ENCODE measurements at regions not wholly inside any gene's neighbourhood (a gene's known extent, or its start where the extent isn't known, plus 50 kb on each side); places are given as distances from the start of the nearest gene placed in this dataset.

- DNase-seq (ENCODE audit: low read depth in 1 of 2, low spot score in 1 of 2) (no peak), ATAC-seq (no peak), FAIRE-seq (no peak)
- no peaks in the 10 kb centered on the region for H3K4me1 ChIP-seq
- no peak overlapping the region for H3K27ac ChIP-seq
- no peak overlapping the region for H3K4me2 ChIP-seq
- H3K9me3 ChIP-seq, result no peaks in the 10 kb centered on the region
- 65% methylated on average over 4 of the region's 4 CpGs for WGBS (ENCODE audit: missing lambda C conversion rate)
- TF ChIP-seq SMC3 (IDR thresholded peaks at IDR 0.05) (no peak), RNF2 (IDR thresholded peaks at IDR 0.05; ENCODE audit: borderline replicate concordance, low read depth) (no peak), ESRRA (IDR thresholded peaks at IDR 0.05; ENCODE audit: borderline replicate concordance, low read length) (no peak), MAZ (IDR thresholded peaks at IDR 0.05; ENCODE audit: borderline replicate concordance, low read depth, low read length) (no peak), RFX5 (IDR thresholded peaks at IDR 0.05) (no peak), MAFK (IDR thresholded peaks at IDR 0.05; ENCODE audit: partially characterized antibody) (no peak), BCL3 (IDR thresholded peaks at IDR 0.05) (no peak), RCOR1 (IDR thresholded peaks at IDR 0.05; ENCODE audit: low read depth, low read length) (no peak), HDAC2 (IDR thresholded peaks at IDR 0.05) (no peak), ZFP36 (IDR thresholded peaks at IDR 0.05; ENCODE audit: borderline replicate concordance, partially characterized antibody) (no peak), KDM5A (IDR thresholded peaks at IDR 0.05) (no peak), PHF8 (IDR thresholded peaks at IDR 0.05; ENCODE audit: borderline replicate concordance, low read depth) (no peak), GATA3 (IDR thresholded peaks at IDR 0.05; ENCODE audit: borderline replicate concordance) (no peak), FOXS1 (CRISPR knock-in tag; IDR thresholded peaks at IDR 0.05) (no peak), POLR2A (IDR thresholded peaks at IDR 0.05; ENCODE audit: low read length) (no peak), MYC (IDR thresholded peaks at IDR 0.05; ENCODE audit: borderline replicate concordance, low read length) (no peak), REST (IDR thresholded peaks at IDR 0.05) (no peak), CHD2 (IDR thresholded peaks at IDR 0.05; ENCODE audit: low read length, partially characterized antibody) (no peak), CEBPB (IDR thresholded peaks at IDR 0.05) (no peak), TFCP2L1 (CRISPR knock-in tag; IDR thresholded peaks at IDR 0.05) (no peak)
- ChIA-PET POLR2A (no interaction called here), CTCF (interaction anchor here (1.7 kb wide), 1 partner anchor 331 kb away, joined by 3 read pairs; no protein-coding TSS in a partner anchor)
- no peak overlapping the region for H3K4me3 ChIP-seq
Observed at GRCh38 chr12:13609894-13610679, 371.3 kb downstream of the GRIN2B start.

GRCh38 chr12:13606290-13606689, 375.1 kb downstream of the GRIN2B start:
- POLR2A ChIA-PET, result no interaction called here
- FAIRE-seq (no peak), DNase-seq (ENCODE audit: low read depth in 1 of 2, low spot score in 1 of 2) (no peak), ATAC-seq (no peak)
- Histone ChIP-seq H3K9me3 (no peaks in the 10 kb centered on the region), H3K4me3 (no peak overlapping the region), H3K4me1 (no peaks in the 10 kb centered on the region), H3K27ac (no peak overlapping the region), H3K4me2 (no peak overlapping the region)
- CTCF ChIA-PET, result no interaction called here
- no peak for TF ChIP-seq HOXB5 (CRISPR knock-in tag; IDR thresholded peaks at IDR 0.05)
- no peak for TF ChIP-seq FOXS1 (CRISPR knock-in tag; IDR thresholded peaks at IDR 0.05)
- no peak for TF ChIP-seq CBX8 (IDR thresholded peaks at IDR 0.05)
- TF ChIP-seq KDM1A (IDR thresholded peaks at IDR 0.05; ENCODE audit: low read depth), result no peak
- no peak for TF ChIP-seq HES2 (IDR thresholded peaks at IDR 0.05)
- no peak for TF ChIP-seq RARB (CRISPR knock-in tag; IDR thresholded peaks at IDR 0.05)
- TF ChIP-seq BHLHE40 (IDR thresholded peaks at IDR 0.05; ENCODE audit: low read depth, low read length), result no peak
- no peak for TF ChIP-seq PHF8 (IDR thresholded peaks at IDR 0.05; ENCODE audit: borderline replicate concordance, low read depth)
- TF ChIP-seq NPAS2 (CRISPR knock-in tag; IDR thresholded peaks at IDR 0.05; ENCODE audit: borderline replicate concordance), result no peak
- no peak for TF ChIP-seq POLR2AphosphoS2 (conservative IDR thresholded peaks at IDR 0.05; ENCODE audit: low read length)
- TF ChIP-seq HOXB13 (CRISPR knock-in tag; IDR thresholded peaks at IDR 0.05; ENCODE audit: low read depth), result no peak
- no peak for TF ChIP-seq CHD2 (IDR thresholded peaks at IDR 0.05; ENCODE audit: low read length, partially characterized antibody)
- no peak for TF ChIP-seq ZNF302 (CRISPR knock-in tag; IDR thresholded peaks at IDR 0.05)
- TF ChIP-seq CBX2 (IDR thresholded peaks at IDR 0.05; ENCODE audit: borderline replicate concordance, low read depth), result no peak
- TF ChIP-seq SREBF2 (IDR thresholded peaks at IDR 0.05), result no peak
- no peak for TF ChIP-seq POLR2A (IDR thresholded peaks at IDR 0.05; ENCODE audit: low read length)
- TF ChIP-seq SMC3 (IDR thresholded peaks at IDR 0.05), result no peak
- no peak for TF ChIP-seq CEBPB (IDR thresholded peaks at IDR 0.05)
- no peak for TF ChIP-seq ATOH8 (CRISPR knock-in tag; IDR thresholded peaks at IDR 0.05; ENCODE audit: low read depth)
- TF ChIP-seq JUNB (IDR thresholded peaks at IDR 0.05), result no peak
- WGBS (ENCODE audit: missing lambda C conversion rate), result 50% methylated on average over 4 of the region's 4 CpGs

Measured in A549 (cell line).